A673 (cell line): ENCODE measurements at regions not wholly inside any gene's neighbourhood (a gene's known extent, or its start where the extent isn't known, plus 50 kb on each side); places are given as distances from the start of the nearest gene placed in this dataset.

Experiments
- EZH2 ChIP-seq: fragments of 200-600 bp; sonication (generic); IDR thresholded peaks from 2 replicates; pipeline ENCODE4 v1.6.1; 2017; ENCODE audit warnings: borderline replicate concordance, low read depth, mild to moderate bottlenecking, mixed read lengths, antibody characterized with exemption, low read length; ENCODE audit not compliant: poor library complexity, severe bottlenecking
- TF ChIP-seq, protein P1 (sequence below): fragments of 300-800, 200-600 bp; sonication (generic); conservative IDR thresholded peaks from 2 replicates; pipeline ENCODE4 v1.5.1; 2017; ENCODE audit warnings: low read depth, mild to moderate bottlenecking, antibody characterized with exemption, low read length, moderate library complexity, mixed read lengths

DNA sequence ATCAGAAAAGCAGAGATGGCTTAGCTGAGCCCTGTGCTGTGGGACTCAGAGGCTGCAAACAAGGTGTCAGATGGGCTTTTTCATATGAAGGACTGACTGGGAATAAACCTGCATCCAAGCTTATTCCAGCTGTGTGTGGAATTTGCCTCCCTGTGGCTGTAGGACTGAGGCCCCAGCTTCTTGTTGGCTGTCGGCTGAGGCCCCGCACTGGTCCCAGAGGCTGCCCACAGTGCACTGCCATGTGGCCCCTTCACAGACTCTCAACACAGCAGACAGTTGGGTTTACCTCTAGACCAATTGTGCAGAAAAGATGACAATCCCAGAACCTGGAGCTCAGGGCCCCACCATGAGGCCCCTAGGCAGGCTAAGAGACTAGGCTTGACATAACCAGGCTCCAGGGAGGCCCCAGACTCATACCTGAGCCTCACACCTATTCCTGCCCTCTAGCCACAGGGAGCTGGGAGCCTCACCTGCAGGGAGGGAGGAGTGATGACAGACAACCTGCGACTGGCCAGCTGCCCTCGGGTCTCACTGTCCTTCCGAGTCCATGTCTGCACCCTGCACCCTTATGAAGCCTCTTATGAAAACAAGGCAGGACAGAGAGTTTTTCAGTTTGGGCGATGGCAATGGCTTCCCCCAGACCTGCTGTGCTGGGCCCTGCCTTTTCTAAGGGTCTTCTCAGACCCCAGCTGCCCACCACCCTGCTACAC is 615.5 kb downstream of the NPHP4 start:
- TF ChIP-seq, protein P1, sequence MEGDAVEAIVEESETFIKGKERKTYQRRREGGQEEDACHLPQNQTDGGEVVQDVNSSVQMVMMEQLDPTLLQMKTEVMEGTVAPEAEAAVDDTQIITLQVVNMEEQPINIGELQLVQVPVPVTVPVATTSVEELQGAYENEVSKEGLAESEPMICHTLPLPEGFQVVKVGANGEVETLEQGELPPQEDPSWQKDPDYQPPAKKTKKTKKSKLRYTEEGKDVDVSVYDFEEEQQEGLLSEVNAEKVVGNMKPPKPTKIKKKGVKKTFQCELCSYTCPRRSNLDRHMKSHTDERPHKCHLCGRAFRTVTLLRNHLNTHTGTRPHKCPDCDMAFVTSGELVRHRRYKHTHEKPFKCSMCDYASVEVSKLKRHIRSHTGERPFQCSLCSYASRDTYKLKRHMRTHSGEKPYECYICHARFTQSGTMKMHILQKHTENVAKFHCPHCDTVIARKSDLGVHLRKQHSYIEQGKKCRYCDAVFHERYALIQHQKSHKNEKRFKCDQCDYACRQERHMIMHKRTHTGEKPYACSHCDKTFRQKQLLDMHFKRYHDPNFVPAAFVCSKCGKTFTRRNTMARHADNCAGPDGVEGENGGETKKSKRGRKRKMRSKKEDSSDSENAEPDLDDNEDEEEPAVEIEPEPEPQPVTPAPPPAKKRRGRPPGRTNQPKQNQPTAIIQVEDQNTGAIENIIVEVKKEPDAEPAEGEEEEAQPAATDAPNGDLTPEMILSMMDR: no peak
- no peak for TF ChIP-seq EZH2
